ENCODE measurements at regions not wholly inside any gene's neighbourhood (a gene's known extent, or its start where the extent isn't known, plus 50 kb on each side); places are given as distances from the start of the nearest gene placed in this dataset.
"Not testable (repeated sequence)": the region's sequence is repeated elsewhere in the genome, so short reads cannot be mapped to it uniquely, and the experiment has no call there.

DNA sequence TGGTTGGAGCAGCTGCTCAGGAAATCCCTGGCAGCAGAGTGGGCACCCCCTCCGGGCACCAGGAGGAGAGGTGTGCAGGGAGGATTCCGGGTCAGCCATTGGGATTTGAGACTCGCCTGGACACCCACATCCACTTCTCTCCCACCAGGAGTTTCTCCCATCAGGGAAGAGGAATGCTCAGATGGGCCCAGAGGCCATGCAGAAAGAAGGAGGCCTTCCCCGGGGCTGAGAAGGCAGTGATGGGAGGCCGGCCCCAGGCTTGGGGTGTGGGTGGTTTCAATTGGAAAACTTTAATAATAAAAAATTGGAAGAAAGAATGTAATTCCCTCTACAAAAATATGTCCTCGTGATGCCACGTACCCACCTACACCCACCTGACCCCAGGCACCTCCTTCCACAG lies 249.3 kb upstream of the ANKRD20A1 start:
- TF ChIP-seq, protein P1, sequence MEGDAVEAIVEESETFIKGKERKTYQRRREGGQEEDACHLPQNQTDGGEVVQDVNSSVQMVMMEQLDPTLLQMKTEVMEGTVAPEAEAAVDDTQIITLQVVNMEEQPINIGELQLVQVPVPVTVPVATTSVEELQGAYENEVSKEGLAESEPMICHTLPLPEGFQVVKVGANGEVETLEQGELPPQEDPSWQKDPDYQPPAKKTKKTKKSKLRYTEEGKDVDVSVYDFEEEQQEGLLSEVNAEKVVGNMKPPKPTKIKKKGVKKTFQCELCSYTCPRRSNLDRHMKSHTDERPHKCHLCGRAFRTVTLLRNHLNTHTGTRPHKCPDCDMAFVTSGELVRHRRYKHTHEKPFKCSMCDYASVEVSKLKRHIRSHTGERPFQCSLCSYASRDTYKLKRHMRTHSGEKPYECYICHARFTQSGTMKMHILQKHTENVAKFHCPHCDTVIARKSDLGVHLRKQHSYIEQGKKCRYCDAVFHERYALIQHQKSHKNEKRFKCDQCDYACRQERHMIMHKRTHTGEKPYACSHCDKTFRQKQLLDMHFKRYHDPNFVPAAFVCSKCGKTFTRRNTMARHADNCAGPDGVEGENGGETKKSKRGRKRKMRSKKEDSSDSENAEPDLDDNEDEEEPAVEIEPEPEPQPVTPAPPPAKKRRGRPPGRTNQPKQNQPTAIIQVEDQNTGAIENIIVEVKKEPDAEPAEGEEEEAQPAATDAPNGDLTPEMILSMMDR (IDR thresholded peaks at IDR 0.05 in 2 of 3, conservative IDR thresholded peaks at IDR 0.05 in 1 of 3; ENCODE audit: borderline replicate concordance in 1 of 3, insufficient read depth in 1 of 3, low read depth in 2 of 3, low read length in 2 of 3) = not testable (repeated sequence)
- not testable (repeated sequence) for TF ChIP-seq SP1, RAD21, EGR1 (IDR thresholded peaks at IDR 0.05; ENCODE audit: low read depth)
- TF ChIP-seq, protein P2, sequence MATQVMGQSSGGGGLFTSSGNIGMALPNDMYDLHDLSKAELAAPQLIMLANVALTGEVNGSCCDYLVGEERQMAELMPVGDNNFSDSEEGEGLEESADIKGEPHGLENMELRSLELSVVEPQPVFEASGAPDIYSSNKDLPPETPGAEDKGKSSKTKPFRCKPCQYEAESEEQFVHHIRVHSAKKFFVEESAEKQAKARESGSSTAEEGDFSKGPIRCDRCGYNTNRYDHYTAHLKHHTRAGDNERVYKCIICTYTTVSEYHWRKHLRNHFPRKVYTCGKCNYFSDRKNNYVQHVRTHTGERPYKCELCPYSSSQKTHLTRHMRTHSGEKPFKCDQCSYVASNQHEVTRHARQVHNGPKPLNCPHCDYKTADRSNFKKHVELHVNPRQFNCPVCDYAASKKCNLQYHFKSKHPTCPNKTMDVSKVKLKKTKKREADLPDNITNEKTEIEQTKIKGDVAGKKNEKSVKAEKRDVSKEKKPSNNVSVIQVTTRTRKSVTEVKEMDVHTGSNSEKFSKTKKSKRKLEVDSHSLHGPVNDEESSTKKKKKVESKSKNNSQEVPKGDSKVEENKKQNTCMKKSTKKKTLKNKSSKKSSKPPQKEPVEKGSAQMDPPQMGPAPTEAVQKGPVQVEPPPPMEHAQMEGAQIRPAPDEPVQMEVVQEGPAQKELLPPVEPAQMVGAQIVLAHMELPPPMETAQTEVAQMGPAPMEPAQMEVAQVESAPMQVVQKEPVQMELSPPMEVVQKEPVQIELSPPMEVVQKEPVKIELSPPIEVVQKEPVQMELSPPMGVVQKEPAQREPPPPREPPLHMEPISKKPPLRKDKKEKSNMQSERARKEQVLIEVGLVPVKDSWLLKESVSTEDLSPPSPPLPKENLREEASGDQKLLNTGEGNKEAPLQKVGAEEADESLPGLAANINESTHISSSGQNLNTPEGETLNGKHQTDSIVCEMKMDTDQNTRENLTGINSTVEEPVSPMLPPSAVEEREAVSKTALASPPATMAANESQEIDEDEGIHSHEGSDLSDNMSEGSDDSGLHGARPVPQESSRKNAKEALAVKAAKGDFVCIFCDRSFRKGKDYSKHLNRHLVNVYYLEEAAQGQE (IDR thresholded peaks at IDR 0.05; ENCODE audit: low read depth) = not testable (repeated sequence)

All from HCT116 (cell line).